Smooth muscle cell (in vitro differentiated cells): ENCODE measurements at regions not wholly inside any gene's neighbourhood (a gene's known extent, or its start where the extent isn't known, plus 50 kb on each side); places are given as distances from the start of the nearest gene placed in this dataset.

Experiments
- DNase-seq: peaks from one replicate; lab custom pipeline; 2025; ENCODE audit not compliant: unreplicated experiment; lab: John Stamatoyannopoulos, UW
- H2AFZ ChIP-seq: fragments of 200-600 bp; sonication (generic); 2 replicates; pipeline ENCODE4 v1.6.0; 2016; ENCODE audit warnings: antibody characterized with exemption, low read depth, mild to moderate bottlenecking
- H3F3A ChIP-seq: fragments of 200-600 bp; sonication (generic); 2 replicates; pipeline ENCODE4 v1.6.0; 2017; ENCODE audit warnings: antibody characterized with exemption, low read depth
- H3K27ac ChIP-seq: fragments of 200-600 bp; sonication (generic); 2 replicates; pipeline ENCODE4 v1.5.1; 2016; ENCODE audit warnings: low read depth, mild to moderate bottlenecking
- H3K27me3 ChIP-seq: fragments of 200-600 bp; sonication (generic); 2 replicates; pipeline ENCODE4 v1.6.1; 2016; ENCODE audit warnings: low read depth, mild to moderate bottlenecking
- H3K36me3 ChIP-seq: fragments of 200-600 bp; sonication (generic); 2 replicates; pipeline ENCODE4 v1.5.1; 2016; ENCODE audit warnings: low read depth
- H3K4me1 ChIP-seq: fragments of 200-600 bp; sonication (generic); 2 replicates; pipeline ENCODE4 v1.5.1; 2016; ENCODE audit warnings: low read depth
- H3K4me2 ChIP-seq: fragments of 200-600 bp; sonication (generic); 2 replicates; pipeline ENCODE4 v1.6.0; 2016; ENCODE audit warnings: mild to moderate bottlenecking
- H3K4me3 ChIP-seq: fragments of 200-600 bp; sonication (generic); 2 replicates; pipeline ENCODE4 v1.5.1; 2016; ENCODE audit warnings: mild to moderate bottlenecking
- H3K79me2 ChIP-seq: fragments of 200-600 bp; sonication (generic); 2 replicates; pipeline ENCODE4 v1.6.0; 2016; ENCODE audit warnings: low read depth, mild to moderate bottlenecking
- H3K9ac ChIP-seq: fragments of 200-600 bp; sonication (generic); 2 replicates; pipeline ENCODE4 v1.6.0; 2016; ENCODE audit warnings: low read depth
- H3K9me3 ChIP-seq: fragments of 200-600 bp; sonication (generic); replicated peaks from 2 replicates; pipeline ENCODE4 v1.5.1; 2016; ENCODE audit warnings: low read depth
- H4K20me1 ChIP-seq: fragments of 200-600 bp; sonication (generic); 2 replicates; pipeline ENCODE4 v1.6.0; 2016; ENCODE audit warnings: low read depth
- CTCF ChIP-seq: fragments of 200-600 bp; sonication (generic); IDR thresholded peaks from 2 replicates; pipeline ENCODE4 v1.5.1; 2017; ENCODE audit warnings: borderline replicate concordance, mild to moderate bottlenecking, antibody characterized with exemption; ENCODE audit not compliant: insufficient read depth, poor library complexity, severe bottlenecking
- WGBS: methylation state at CpG from one replicate; pipeline ENCODE4 v1.1.7; 2016; ENCODE audit warnings: low lambda C conversion rate; 5-methylcytosine and 5-hydroxymethylcytosine counted together

- Histone ChIP-seq H4K20me1 (no peaks in the 10 kb centered on the region), H3K27ac (no peak overlapping the region), H3K4me1 (no peaks in the 10 kb centered on the region), H3K9me3 (peaks cover 4% of the 10 kb centered on the region), H2AFZ (no peak overlapping the region), H3K79me2 (no peaks in the 10 kb centered on the region), H3K4me2 (no peak overlapping the region), H3K27me3 (no peaks in the 10 kb centered on the region), H3F3A (no peaks in the 10 kb centered on the region), H3K36me3 (no peaks in the 10 kb centered on the region), H3K9ac (no peak overlapping the region), H3K4me3 (no peak overlapping the region)
- WGBS = 98% methylated on average over 3 of the region's 3 CpGs
- no peak for DNase-seq
- no peak for TF ChIP-seq CTCF
These were observed 463.7 kb downstream of the PLPP3 start for GRCh38 chr1:56115701-56116100.

GRCh38 chr1:56113679-56114078 is 465.7 kb downstream of the PLPP3 start:
- TF ChIP-seq CTCF = no peak
- WGBS = 91% methylated on average over 3 of the region's 3 CpGs
- no peaks in the 10 kb centered on the region for H4K20me1 ChIP-seq
- no peak overlapping the region for H3K4me2 ChIP-seq
- H3K4me1 ChIP-seq = no peaks in the 10 kb centered on the region
- no peaks in the 10 kb centered on the region for H3K79me2 ChIP-seq
- H3K9ac ChIP-seq = no peak overlapping the region
- H3K27me3 ChIP-seq = no peaks in the 10 kb centered on the region
- no peak for DNase-seq
- H3F3A ChIP-seq = no peaks in the 10 kb centered on the region
- H2AFZ ChIP-seq = no peak overlapping the region
- no peak overlapping the region for H3K27ac ChIP-seq
- peaks cover 4% of the 10 kb centered on the region for H3K9me3 ChIP-seq
- no peaks in the 10 kb centered on the region for H3K36me3 ChIP-seq
- no peak overlapping the region for H3K4me3 ChIP-seq

GRCh38 chr1:56107275-56107638 is 472.1 kb downstream of the PLPP3 start:
- Histone ChIP-seq H3K9ac (no peak overlapping the region), H3K79me2 (no peaks in the 10 kb centered on the region), H3K9me3 (peaks cover 4% of the 10 kb centered on the region), H2AFZ (no peak overlapping the region), H3K27me3 (no peaks in the 10 kb centered on the region), H3K4me1 (no peaks in the 10 kb centered on the region), H3F3A (no peaks in the 10 kb centered on the region), H3K4me2 (no peak overlapping the region), H4K20me1 (no peaks in the 10 kb centered on the region), H3K4me3 (no peak overlapping the region), H3K27ac (no peak overlapping the region), H3K36me3 (peaks cover 7% of the 10 kb centered on the region)
- no peak for DNase-seq
- no peak for TF ChIP-seq CTCF

- WGBS = 58% methylated on average over 2 of the region's 2 CpGs
- H3F3A ChIP-seq = no peaks in the 10 kb centered on the region
These were observed 472.7 kb downstream of the PLPP3 start for GRCh38 chr1:56106531-56107274.

More at GRCh38 chr1:56106531-56107274, 472.7 kb downstream of the PLPP3 start:
- Histone ChIP-seq H3K36me3 (peaks cover 7% of the 10 kb centered on the region), H4K20me1 (no peaks in the 10 kb centered on the region), H3K9ac (no peak overlapping the region), H3K9me3 (peaks cover under 1% of the 10 kb centered on the region), H2AFZ (no peak overlapping the region), H3K27me3 (no peaks in the 10 kb centered on the region), H3K4me1 (no peaks in the 10 kb centered on the region), H3K4me2 (no peak overlapping the region), H3K79me2 (no peaks in the 10 kb centered on the region), H3K4me3 (no peak overlapping the region), H3K27ac (no peak overlapping the region)
- DNase-seq = no peak
- no peak for TF ChIP-seq CTCF
